GM19035 (cell line): ENCODE measurements at regions not wholly inside any gene's neighbourhood (a gene's known extent, or its start where the extent isn't known, plus 50 kb on each side); places are given as distances from the start of the nearest gene placed in this dataset.

Source experiments
- ATAC-seq: cut with Tn5 transposase; IDR thresholded peaks from one replicate; pipeline ENCODE4 v1.9.1; 2021; ENCODE audit not compliant: unreplicated experiment

- ATAC-seq: no peak
Observed at GRCh38 chrY:8151561-8151960, 1185.7 kb upstream of the TSPY4 start.

GRCh38 chrY:8128578-8128977, 1208.7 kb upstream of the TSPY4 start:
- no peak for ATAC-seq

- ATAC-seq: no peak
Observed at GRCh38 chrY:8125907-8126571, 1211.2 kb upstream of the TSPY4 start.

GRCh38 chrY:8121825-8122224, 1210.3 kb upstream of the AMELY start:
- no peak for ATAC-seq

GRCh38 chrY:8094429-8094828, 1182.9 kb upstream of the AMELY start:
- no peak for ATAC-seq

GRCh38 chrY:8092926-8093325, 1181.4 kb upstream of the AMELY start:
- ATAC-seq: no peak

GRCh38 chrY:8085925-8086324, 1174.4 kb upstream of the AMELY start:
- no peak for ATAC-seq

- no peak for ATAC-seq
Observed at GRCh38 chrY:8084192-8084591, 1172.6 kb upstream of the AMELY start.

- ATAC-seq: no peak
Observed at GRCh38 chrY:8081151-8081550, 1169.6 kb upstream of the AMELY start.

- no peak for ATAC-seq
Observed at GRCh38 chrY:8065220-8065619, 1153.7 kb upstream of the AMELY start.

- no peak for ATAC-seq
Observed at GRCh38 chrY:8064500-8064899, 1152.9 kb upstream of the AMELY start.

- no peak for ATAC-seq
Observed at GRCh38 chrY:8063973-8064372, 1152.4 kb upstream of the AMELY start.

- no peak for ATAC-seq
Observed at GRCh38 chrY:8058613-8059012, 1147.1 kb upstream of the AMELY start.

- ATAC-seq: no peak
Observed at GRCh38 chrY:8051340-8051739, 1139.8 kb upstream of the AMELY start.

GRCh38 chrY:8041238-8041637, 1129.7 kb upstream of the AMELY start:
- no peak for ATAC-seq

GRCh38 chrY:8036563-8036962, 1125.0 kb upstream of the AMELY start:
- ATAC-seq: no peak

- ATAC-seq: no peak
Observed at GRCh38 chrY:8035653-8036052, 1124.1 kb upstream of the AMELY start.

- ATAC-seq: no peak
Observed at GRCh38 chrY:8034673-8035072, 1123.1 kb upstream of the AMELY start.

- ATAC-seq: no peak
Observed at GRCh38 chrY:8033200-8033599, 1121.6 kb upstream of the AMELY start.

GRCh38 chrY:8020540-8020939, 1109.0 kb upstream of the AMELY start:
- no peak for ATAC-seq

GRCh38 chrY:8011515-8011914, 1100.0 kb upstream of the AMELY start:
- ATAC-seq: no peak

- ATAC-seq: no peak
Observed at GRCh38 chrY:8004196-8004595, 1092.6 kb upstream of the AMELY start.

- no peak for ATAC-seq
Observed at GRCh38 chrY:7996726-7997125, 1085.2 kb upstream of the AMELY start.
